Esophagus muscularis mucosa (tissue), 4 donors: ENCODE measurements at regions not wholly inside any gene's neighbourhood (a gene's known extent, or its start where the extent isn't known, plus 50 kb on each side); places are given as distances from the start of the nearest gene placed in this dataset.

Source experiments
- DNase-seq: peaks from one replicate; pipeline ENCODE4 v3.0.0-alpha.2; 2017; ENCODE audit errors: extremely low spot score
- H3K27ac ChIP-seq, 4 donors: fragments of 200-600 bp; sonication (generic); replicated peaks in 1 of 4; 1 replicate in 3 of 4; 2 replicates in 1 of 4; pipeline ENCODE4 v1.5.1; 2016 to 2019; ENCODE audit warnings: mild to moderate bottlenecking in 1 of 4
- H3K27me3 ChIP-seq, 4 donors: fragments of 200-600 bp; sonication (generic); one replicate each; pipeline versions ENCODE4 v1.5.1 to v1.6.0; 2016 to 2019
- H3K36me3 ChIP-seq, 4 donors: fragments of 200-600 bp; sonication (generic); one replicate each; pipeline ENCODE4 v1.5.1; 2016 to 2019
- H3K4me1 ChIP-seq, 4 donors: fragments of 200-600 bp; sonication (generic); one replicate each; pipeline ENCODE4 v1.5.1; 2016 to 2019
- H3K4me3 ChIP-seq, 4 donors: fragments of 200-600 bp; sonication (generic); 1 replicate in 2 of 4; 2 replicates in 2 of 4; pipeline ENCODE4 v1.5.1; 2016 to 2019; ENCODE audit warnings: mild to moderate bottlenecking in 4 of 4, moderate library complexity in 1 of 4
- H3K9me3 ChIP-seq, 4 donors: fragments of 200-600 bp; sonication (generic); 1 replicate in 3 of 4; 2 replicates in 1 of 4; pipeline ENCODE4 v1.5.1; 2016 to 2019
- EP300 ChIP-seq: sonication (generic); formaldehyde crosslinking; IDR thresholded peaks from one replicate; pipeline ENCODE4 v1.6.1; 2017; ENCODE audit warnings: antibody characterized with exemption
- POLR2A ChIP-seq: fragments of 450-650 bp; IDR thresholded peaks from one replicate; pipeline ENCODE4 v1.6.1; 2017; ENCODE audit warnings: antibody characterized with exemption, moderate library complexity, mild to moderate bottlenecking, low read depth
- POLR2AphosphoS5 ChIP-seq, 2 donors: sonication (generic); formaldehyde crosslinking; IDR thresholded peaks; one replicate each; pipeline ENCODE4 v1.6.1; 2017; ENCODE audit warnings: antibody characterized with exemption in 2 of 2
- WGBS: methylation state at CpG from one replicate; pipeline ENCODE4 v1.1.5; 2018; 5-methylcytosine and 5-hydroxymethylcytosine counted together
- intact Hi-C: fragments of 100-400 bp; cut with DNase I; formaldehyde crosslinking; loops from one replicate; pipeline ENCODE4 v1.15.1; 2023
- TF ChIP-seq, protein P1 (sequence below), 3 experiments: fragments of 200-600 bp in 2 of 3; fragments of 450-650 bp in 1 of 3; sonication (generic) in 2 of 3; IDR thresholded peaks; one replicate each; pipeline ENCODE4 v1.5.1; 2017 to 2019; ENCODE audit warnings: antibody characterized with exemption in 3 of 3, mild to moderate bottlenecking in 2 of 3, moderate library complexity in 1 of 3

DNA sequence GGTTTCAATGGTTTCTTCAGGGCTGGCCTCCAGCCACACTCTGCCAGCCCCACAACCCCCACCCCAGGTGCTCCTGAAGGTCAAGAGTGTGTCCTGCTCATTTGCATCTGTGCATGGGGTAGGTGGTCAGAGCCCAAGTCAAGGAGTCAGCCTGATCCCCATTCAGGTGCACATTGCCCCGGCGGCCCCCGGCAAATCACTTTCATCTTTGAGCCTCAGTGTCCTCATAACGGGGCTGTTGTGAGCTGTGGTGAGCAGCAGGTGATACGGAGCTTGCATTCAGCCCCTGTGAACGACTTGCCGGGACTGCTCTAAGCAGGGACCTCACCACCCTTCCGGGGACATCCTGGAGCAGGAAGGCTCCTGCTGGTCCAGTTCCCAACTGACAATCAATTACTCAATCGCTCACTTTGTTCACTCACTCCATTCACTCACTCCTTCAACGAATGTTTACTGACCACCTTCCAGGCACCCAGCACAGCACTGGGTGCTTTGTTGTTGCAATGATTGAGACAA is 93.2 kb upstream of the CPEB4 start:
- no peak for DNase-seq
- no peaks in the 10 kb centered on the region for H3K9me3 ChIP-seq
- intact Hi-C loops, result no loop called here
- H3K36me3 ChIP-seq, result no peaks in the 10 kb centered on the region
- no peak for TF ChIP-seq EP300
- TF ChIP-seq, protein P1, sequence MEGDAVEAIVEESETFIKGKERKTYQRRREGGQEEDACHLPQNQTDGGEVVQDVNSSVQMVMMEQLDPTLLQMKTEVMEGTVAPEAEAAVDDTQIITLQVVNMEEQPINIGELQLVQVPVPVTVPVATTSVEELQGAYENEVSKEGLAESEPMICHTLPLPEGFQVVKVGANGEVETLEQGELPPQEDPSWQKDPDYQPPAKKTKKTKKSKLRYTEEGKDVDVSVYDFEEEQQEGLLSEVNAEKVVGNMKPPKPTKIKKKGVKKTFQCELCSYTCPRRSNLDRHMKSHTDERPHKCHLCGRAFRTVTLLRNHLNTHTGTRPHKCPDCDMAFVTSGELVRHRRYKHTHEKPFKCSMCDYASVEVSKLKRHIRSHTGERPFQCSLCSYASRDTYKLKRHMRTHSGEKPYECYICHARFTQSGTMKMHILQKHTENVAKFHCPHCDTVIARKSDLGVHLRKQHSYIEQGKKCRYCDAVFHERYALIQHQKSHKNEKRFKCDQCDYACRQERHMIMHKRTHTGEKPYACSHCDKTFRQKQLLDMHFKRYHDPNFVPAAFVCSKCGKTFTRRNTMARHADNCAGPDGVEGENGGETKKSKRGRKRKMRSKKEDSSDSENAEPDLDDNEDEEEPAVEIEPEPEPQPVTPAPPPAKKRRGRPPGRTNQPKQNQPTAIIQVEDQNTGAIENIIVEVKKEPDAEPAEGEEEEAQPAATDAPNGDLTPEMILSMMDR (IDR thresholded peaks at IDR 0.05), result no peak
- TF ChIP-seq POLR2AphosphoS5 (IDR thresholded peaks at IDR 0.05), result no peak
- no peak for TF ChIP-seq POLR2A
- H3K27ac ChIP-seq, result no peak overlapping the region
- no peak overlapping the region for H3K4me3 ChIP-seq
- no peaks in the 10 kb centered on the region for H3K27me3 ChIP-seq
- no peaks in the 10 kb centered on the region for H3K4me1 ChIP-seq
- WGBS, result 89% methylated on average over 10 of the region's 10 CpGs

DNA sequence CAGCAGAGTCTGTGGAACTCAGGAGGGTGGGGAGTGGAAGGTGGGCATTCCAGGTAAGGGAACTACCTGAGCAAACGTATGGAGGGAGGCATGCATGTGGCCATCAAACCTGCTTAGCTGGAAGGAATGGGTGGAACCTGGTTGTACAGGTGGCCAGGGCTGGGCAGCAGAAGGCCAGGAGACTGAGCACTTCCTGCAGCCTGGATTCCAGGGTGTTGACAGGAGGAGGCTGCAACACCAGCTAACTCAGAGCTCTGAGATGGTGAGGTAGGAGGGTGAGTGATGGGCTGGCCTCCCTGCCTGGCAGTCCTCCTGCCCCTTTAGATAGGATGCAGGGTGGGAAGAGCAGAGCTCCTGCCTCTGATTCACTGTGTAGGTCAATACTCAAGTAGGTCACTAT is 92.5 kb upstream of the CPEB4 start:
- no peak overlapping the region for H3K4me3 ChIP-seq
- H3K27ac ChIP-seq, result no peak overlapping the region
- no peak for TF ChIP-seq POLR2A
- TF ChIP-seq, protein P1 (IDR thresholded peaks at IDR 0.05), result no peak
- TF ChIP-seq POLR2AphosphoS5 (IDR thresholded peaks at IDR 0.05), result no peak
- TF ChIP-seq EP300, result no peak
- intact Hi-C loops, result no loop called here
- no peaks in the 10 kb centered on the region for H3K36me3 ChIP-seq
- H3K27me3 ChIP-seq, result no peaks in the 10 kb centered on the region
- WGBS, result 100% methylated on average over 1 of the region's 1 CpG
- H3K4me1 ChIP-seq, result no peaks in the 10 kb centered on the region
- DNase-seq, result no peak
- no peaks in the 10 kb centered on the region for H3K9me3 ChIP-seq

DNA sequence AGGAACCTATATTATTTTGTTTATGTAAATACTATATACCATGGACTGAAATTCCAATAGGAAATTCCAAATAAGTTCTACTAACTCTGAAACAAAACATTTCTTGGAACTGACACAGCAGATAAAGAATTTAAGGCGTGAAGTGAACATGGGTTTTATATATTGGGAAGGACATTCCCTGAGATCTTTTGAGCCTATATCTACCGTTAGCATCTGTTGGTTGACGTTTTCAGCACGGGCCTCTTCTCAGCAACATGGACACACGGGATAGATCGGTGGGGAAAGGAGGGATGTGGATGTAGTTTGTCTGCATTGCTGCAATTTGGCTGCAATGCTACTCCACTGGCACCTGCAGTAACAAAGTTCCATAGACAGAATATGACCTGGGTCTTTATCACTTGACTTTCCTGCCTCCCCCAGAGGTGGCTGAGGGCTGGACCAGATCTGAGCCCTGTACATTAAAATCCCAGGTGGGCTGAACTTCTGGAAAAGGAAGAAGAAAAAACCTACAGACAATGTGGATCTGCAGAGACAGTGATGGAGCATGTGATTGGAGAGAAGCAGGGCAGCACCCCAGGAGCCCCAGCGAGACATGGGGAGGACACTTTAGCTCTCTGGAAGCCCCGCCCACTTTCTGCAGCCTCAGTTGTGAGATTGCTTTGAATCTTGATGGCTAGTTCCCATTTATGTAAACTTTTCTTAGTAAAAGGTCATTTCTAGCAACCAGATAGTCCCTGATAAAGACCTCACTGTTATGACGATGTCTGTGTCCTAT is 91.2 kb upstream of the CPEB4 start:
- H3K4me3 ChIP-seq, result no peak overlapping the region
- DNase-seq, result no peak
- no peak overlapping the region for H3K27ac ChIP-seq
- TF ChIP-seq EP300 (no peak), POLR2A (no peak), POLR2AphosphoS5 (IDR thresholded peaks at IDR 0.05) (no peak)
- TF ChIP-seq, protein P1 (IDR thresholded peaks at IDR 0.05), result no peak
- intact Hi-C loops, result no loop called here
- 70% methylated on average over 9 of the region's 9 CpGs for WGBS
- H3K9me3 ChIP-seq, result no peaks in the 10 kb centered on the region
- no peaks in the 10 kb centered on the region for H3K27me3 ChIP-seq
- no peaks in the 10 kb centered on the region for H3K4me1 ChIP-seq
- H3K36me3 ChIP-seq, result no peaks in the 10 kb centered on the region

DNA sequence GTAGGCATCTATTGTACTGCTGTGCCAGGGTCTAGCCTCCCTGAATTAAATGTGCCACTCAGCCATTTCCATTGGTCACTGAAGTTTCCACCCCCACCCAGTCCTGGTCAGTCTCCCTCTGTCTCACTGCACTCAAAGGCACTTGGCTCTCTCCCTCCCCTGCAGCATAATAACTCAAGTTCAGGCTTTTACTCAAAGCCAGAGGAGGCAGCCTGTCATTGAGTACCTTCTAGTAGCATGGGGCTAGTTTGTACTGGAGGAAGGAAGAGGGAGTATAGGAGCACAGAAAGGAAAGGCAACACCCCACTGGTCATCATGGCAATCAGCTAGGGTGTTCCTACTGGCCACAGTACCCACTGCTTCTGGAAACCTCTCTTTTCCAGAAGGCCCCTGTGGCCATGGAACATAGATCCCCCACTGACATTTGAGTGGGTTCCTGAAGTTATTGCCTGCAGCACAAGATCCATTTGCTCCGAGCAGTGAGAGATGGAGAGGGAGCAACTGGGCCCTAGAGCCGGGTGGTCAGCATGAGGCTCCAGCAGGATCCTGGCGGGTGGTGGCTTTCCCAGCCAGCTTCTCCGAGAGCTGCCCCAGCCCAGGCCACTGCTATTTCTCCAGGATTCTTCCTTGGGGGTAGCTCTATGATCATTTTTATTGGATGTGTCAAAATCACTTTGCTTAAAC is 89.9 kb upstream of the CPEB4 start:
- H3K4me3 ChIP-seq, result no peak overlapping the region
- intact Hi-C loops, result no loop called here

More for the DNA sequence above, 89.9 kb upstream of the CPEB4 start:
- Histone ChIP-seq H3K27me3 (peaks cover 0 to 3% (median 0%) of the 10 kb centered on the region in 4 donors), H3K27ac (no peak overlapping the region), H3K4me1 (no peaks in the 10 kb centered on the region), H3K36me3 (no peaks in the 10 kb centered on the region), H3K9me3 (no peaks in the 10 kb centered on the region)
- no peak for DNase-seq
- TF ChIP-seq POLR2A (no peak), EP300 (no peak), POLR2AphosphoS5 (IDR thresholded peaks at IDR 0.05) (no peak)
- TF ChIP-seq, protein P1 (IDR thresholded peaks at IDR 0.05), result no peak
- WGBS, result 93% methylated on average over 3 of the region's 4 CpGs
